Activated T-cell treated with anti-CD3 and anti-CD28 coated beads, Interleukin-2, amount 50 U/mL, for 1 hour (primary cell): ENCODE measurements at regions not wholly inside any gene's neighbourhood (a gene's known extent, or its start where the extent isn't known, plus 50 kb on each side); places are given as distances from the start of the nearest gene placed in this dataset.

Experiments
- DNase-seq: peaks from one replicate; pipeline ENCODE4 v3.0.0-alpha.2; 2020

- no peak for DNase-seq
Measured at GRCh38 chr6:112745765-112746164, 398.6 kb downstream of the RFPL4B start.

- DNase-seq: no peak
Measured at GRCh38 chr6:112749673-112750072, 402.5 kb downstream of the RFPL4B start.

DNA sequence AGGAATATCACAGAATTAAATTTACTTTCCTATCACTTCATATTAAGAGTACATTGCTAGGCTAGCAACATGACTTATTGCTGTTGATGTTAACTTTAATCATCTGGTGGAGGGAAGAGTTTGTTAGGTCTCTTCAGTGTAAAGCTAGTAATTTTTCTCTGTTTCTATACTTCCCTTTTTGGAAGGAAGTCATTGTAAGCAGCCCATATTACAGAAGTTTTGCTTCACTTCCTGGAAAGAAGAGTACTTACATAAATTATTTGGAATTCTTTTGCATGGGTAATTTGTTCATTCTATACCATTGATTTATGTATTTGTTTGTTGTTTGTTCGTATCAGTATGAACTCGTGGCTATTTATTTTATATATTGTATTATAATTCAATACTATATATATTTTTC lies 405.2 kb downstream of the RFPL4B start:
- DNase-seq: no peak

DNA sequence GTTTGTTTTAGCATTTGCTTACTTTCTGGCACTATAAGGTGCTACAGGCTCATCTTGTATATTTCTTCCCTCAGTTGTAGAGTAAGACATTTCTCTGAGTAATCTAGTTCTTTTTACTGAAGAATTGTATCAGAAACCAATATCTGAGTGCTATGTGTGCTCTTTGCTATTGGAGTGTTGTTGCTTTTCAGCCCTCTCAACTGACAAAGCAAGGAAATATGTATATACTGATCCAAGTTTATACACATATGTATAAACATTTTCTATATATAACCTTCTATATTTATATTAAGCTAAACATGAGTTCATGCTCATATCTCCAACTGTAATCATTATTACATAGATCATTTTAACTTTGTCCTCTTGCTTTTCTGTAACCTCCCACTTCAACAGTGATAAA lies 405.7 kb downstream of the RFPL4B start:
- no peak for DNase-seq

DNA sequence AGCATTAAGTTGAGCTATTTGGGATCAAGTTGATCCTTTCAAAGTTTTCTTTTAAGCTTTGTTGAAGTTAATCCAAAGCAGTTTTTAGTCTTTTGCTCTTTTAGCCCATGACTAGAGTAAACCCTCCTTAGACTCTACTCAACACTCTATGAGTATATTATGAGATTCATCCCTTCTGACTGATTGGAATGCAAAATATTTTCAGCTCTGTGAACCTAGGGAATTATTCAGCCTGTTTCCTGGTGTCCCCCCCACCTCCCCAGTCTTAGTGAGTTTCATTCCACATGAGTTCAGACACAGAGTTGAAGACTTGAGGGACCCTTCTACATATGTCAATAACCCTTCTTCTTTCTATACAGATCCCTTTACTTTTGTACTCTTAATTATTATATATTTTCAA lies 413.7 kb downstream of the RFPL4B start:
- DNase-seq: no peak

GRCh38 chr6:112761740-112762139 lies 414.6 kb downstream of the RFPL4B start:
- DNase-seq: no peak

- DNase-seq: no peak
Measured at GRCh38 chr6:112764377-112764776, 417.2 kb downstream of the RFPL4B start.

GRCh38 chr6:112770308-112770707 lies 423.2 kb downstream of the RFPL4B start:
- no peak for DNase-seq

DNA sequence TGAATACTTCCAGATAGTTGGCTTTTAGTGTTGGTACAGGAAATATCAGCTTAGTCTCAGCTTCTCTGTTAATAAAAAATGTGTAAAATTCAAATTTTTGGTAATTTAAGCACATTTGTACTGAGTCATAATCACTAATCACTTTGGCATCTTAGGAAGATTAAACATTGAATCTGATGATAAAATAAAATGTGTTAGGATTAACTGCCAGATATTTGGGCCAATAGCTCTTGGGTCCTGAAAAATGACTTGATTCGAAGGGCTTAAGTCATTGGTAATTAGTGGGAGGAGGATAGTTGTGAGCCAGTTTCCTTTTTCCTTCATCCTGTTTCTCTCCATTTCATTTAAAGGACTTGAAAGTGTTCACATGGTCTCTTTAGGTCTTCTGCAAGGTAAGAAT lies 426.1 kb downstream of the RFPL4B start:
- DNase-seq: no peak

GRCh38 chr6:112774319-112774718 lies 427.2 kb downstream of the RFPL4B start:
- DNase-seq: no peak

DNA sequence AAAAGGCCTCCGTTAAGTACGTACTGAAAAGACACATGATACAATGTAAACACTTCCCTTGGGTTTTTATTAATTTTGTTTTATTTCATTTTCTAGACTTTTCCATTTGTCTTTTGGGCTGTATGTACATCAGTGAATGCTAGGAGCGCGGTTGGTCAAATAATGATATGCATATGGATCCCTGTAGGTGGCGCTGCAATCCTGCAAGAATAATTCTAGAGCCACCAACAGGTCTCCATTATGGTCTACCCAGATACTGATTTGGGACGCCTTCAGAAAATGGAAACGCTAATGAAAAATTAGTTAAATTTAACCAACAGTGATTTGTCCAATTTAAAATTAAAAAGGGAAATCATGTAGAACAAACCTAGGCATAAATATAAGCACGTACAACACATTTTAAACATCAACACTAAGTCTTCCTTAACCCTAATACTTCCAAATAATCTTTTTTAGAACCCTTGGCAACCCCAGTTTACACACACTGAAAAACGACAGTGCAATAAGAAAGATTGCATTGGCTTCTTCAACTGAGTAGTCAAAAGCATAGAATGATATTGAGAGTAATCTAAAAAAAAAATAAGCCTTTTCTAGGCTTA lies 433.5 kb downstream of the RFPL4B start:
- no peak for DNase-seq

DNA sequence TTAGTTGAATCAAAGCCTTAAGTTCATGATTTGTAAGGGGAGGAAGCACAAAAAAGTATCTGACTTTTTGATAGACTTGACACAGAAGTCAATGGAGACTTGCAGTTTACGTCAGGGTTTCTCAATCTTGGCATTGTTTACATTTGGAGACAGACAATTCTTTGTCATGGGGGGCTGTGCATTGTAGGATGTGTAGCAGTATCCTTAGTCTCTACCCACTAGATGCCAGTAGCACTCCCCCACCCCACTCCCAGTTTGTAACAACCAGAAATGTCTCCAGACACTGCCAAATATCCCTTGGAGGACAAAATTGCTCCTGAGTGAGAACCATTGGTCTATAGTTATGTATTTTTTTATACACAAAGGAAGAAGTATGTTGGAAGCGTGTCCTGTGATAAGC lies 434.1 kb downstream of the RFPL4B start:
- no peak for DNase-seq

GRCh38 chr6:112785408-112785807 lies 438.3 kb downstream of the RFPL4B start:
- no peak for DNase-seq

DNA sequence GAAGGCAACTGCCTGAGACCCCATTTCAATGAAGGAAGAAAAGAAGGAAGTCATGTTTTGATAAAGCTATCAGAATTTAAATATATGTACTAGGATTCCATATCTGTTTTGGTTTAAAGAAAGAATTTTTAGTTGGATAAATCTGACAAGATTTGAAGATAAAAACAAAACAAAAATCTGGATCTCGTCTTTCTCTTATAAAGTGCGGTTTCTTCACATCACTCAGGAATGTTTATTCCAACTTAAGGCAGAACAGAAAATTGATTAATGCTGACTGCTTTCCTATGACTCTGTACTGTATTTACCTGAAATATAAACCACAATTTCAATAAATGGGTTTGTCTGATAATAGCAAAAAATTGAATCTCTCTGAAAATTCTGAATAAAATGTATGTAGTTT lies 439.7 kb downstream of the RFPL4B start:
- DNase-seq: no peak

GRCh38 chr6:112787371-112787770 lies 440.2 kb downstream of the RFPL4B start:
- no peak for DNase-seq

- no peak for DNase-seq
Measured at GRCh38 chr6:112795316-112795715, 448.2 kb downstream of the RFPL4B start.

- DNase-seq: no peak
Measured at GRCh38 chr6:112796712-112797111, 449.6 kb downstream of the RFPL4B start.

DNA sequence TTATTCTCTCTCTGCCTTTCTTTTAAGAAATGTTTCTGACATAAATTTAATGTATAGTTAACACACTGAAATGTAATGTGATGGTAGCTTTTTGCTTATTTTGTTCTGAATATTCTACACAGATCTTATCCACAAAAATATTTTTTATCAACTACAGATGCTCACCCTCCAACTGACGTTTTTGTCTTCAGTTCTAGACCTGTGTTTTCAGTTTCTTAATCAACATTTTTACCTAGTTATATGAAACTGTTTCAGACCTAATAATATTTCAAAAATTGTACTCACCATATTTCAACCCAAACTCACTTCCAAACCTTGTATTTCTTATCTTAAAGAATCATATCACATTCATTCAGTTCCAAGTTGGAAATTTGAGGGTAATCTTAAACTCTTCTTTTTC lies 452.8 kb downstream of the RFPL4B start:
- no peak for DNase-seq

DNA sequence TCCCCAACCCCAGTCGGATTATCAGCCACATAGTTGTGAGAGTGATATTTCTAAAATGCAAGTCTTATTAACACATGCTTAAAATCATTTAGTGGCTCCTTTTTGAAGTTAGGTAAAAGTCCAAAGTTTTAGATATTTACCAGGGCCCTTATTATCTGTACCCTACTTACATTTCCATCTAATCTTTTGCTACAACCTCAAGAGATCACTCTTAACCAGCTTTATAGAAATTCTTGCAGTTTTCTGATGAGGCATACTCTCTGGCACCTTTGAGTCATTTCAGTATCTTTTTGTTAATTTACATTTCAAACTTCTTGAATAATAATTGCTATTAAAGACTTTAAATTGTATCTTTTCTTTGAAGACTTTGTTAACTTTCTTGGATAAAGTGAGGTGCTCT lies 453.3 kb downstream of the RFPL4B start:
- DNase-seq: no peak

DNA sequence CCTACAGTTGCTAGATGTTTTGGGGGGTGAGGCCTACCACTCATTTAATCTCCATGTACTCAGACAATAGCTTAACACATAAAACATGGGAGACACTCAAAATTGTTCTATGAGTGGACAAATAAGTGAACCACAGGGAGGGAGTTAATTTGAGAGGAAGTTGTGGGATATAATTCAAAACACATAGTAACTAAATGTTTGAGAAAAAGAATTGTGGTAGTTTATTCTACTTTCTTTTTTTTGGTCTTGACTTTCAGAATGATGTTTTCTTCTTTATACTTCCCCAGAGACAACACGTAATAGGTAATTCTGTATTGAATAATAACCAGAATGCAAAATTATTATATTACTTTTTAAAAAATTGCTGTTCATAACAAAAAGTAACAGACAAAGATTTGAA lies 453.8 kb downstream of the RFPL4B start:
- no peak for DNase-seq

GRCh38 chr6:112801468-112802080 lies 454.4 kb downstream of the RFPL4B start:
- DNase-seq: no peak

- DNase-seq: no peak
Measured at GRCh38 chr6:112802144-112802543, 455.0 kb downstream of the RFPL4B start.

DNA sequence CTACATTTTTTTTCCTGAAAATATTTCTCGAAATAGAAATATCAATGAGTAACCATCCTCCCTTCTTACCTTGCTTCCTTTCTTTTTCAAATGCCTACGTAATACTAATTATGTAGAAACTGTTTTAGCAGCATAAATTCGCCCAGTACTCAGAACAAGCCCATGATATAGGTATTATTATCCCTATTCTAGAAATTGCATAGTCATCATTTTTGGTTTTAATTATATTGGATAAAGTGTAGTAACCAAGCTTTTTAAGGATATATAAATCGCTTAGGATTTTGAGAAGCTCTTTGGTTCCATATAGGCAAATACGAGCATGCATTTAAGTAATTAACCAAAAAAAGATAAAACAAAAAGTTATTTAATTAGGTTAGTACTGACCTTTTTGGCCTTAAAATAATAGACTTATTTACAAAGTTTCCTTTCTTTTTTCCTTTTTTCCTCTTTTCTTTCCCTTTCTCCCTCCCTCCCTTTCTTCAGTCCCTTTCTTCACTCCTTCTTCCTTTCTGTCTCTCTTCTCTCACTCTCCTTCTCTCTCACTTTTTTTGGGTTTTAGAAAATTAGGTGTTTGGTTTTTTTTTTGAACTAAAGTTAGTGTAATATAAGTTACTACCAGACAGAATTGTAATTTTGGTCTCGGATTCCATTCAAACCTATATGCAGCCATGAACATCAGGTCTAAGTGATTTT lies 457.7 kb downstream of the RFPL4B start:
- no peak for DNase-seq

DNA sequence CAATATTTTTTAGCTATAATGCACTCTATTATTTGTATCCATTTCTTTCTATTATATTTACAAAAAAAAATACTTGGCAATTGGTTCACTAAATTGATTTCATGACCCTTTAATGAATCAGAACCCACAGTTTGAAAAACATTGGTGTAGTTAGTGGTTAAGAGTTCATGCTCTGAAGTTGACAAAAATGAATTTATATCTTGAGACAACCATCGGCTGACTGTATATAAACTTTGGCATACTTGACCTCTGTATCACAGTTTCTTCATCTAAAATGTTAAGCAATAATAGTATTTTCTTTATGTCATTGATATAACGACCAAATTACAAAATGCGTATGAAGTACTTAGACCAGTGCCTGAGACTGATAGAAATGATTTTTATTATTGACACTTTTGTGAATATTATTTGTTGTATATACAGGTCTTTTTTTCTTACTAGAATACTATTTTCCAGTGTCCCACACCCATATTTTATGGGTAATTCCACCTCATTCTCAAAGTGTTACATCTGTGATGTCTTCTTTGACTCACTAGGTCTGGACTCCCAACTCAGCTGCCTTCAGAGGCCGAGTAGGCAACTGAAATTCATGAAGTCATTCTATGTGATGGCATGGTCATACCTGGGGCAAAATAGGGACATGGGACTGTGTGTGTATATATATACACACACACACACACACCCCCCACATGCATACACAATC lies 459.2 kb downstream of the RFPL4B start:
- no peak for DNase-seq
